ENCODE measurements at regions not wholly inside any gene's neighbourhood (a gene's known extent, or its start where the extent isn't known, plus 50 kb on each side); places are given as distances from the start of the nearest gene placed in this dataset.

DNA sequence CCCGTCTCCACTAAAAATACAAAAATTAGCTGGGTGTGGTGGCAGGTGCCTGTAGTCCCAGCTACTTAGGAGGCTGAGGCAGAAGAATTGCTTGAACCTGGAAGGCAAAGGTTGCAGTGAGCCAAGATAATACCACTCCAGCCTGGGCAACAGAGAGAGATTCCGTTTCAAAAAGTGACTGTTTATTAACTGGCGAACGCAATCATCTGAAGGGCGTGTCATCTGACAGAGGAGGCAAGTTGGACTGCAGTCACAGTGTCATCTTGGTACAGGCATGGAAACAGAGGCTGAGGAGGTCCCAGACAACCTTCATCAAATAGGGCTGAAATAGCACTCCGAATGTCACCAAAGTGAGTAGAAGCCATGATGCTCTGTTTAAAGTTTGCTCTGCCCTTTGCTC is 75.3 kb upstream of the NFE2L3 start:
- TF ChIP-seq EP300 (IDR thresholded peaks at IDR 0.05), result no peak
- no peak for TF ChIP-seq POLR2AphosphoS5 (IDR thresholded peaks at IDR 0.05)
- no peak for TF ChIP-seq POLR2A (IDR thresholded peaks at IDR 0.05)
- TF ChIP-seq, protein P1, sequence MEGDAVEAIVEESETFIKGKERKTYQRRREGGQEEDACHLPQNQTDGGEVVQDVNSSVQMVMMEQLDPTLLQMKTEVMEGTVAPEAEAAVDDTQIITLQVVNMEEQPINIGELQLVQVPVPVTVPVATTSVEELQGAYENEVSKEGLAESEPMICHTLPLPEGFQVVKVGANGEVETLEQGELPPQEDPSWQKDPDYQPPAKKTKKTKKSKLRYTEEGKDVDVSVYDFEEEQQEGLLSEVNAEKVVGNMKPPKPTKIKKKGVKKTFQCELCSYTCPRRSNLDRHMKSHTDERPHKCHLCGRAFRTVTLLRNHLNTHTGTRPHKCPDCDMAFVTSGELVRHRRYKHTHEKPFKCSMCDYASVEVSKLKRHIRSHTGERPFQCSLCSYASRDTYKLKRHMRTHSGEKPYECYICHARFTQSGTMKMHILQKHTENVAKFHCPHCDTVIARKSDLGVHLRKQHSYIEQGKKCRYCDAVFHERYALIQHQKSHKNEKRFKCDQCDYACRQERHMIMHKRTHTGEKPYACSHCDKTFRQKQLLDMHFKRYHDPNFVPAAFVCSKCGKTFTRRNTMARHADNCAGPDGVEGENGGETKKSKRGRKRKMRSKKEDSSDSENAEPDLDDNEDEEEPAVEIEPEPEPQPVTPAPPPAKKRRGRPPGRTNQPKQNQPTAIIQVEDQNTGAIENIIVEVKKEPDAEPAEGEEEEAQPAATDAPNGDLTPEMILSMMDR (IDR thresholded peaks at IDR 0.05), result no peak
- WGBS, 2 donors, result 45 to 82% methylated on average over 6 of the region's 6 CpGs
- intact Hi-C loops (cut with DNase I), result loop anchor here (5.0 kb wide), 2 partner anchors 121 to 286 kb away; no protein-coding TSS in a partner anchor

GRCh38 chr7:26078437-26079336 is 73.3 kb upstream of the NFE2L3 start:
- Histone ChIP-seq H3K27me3 (peaks cover 0 to 71% (median 23%) of the 10 kb centered on the region in 3 donors), H3K36me3 (no peaks in the 10 kb centered on the region), H3K27ac (no peak overlapping the region), H3K9me3 (no peaks in the 10 kb centered on the region), H3K4me3 (peak overlapping the region in 1 of 4 donors; percentile 0), H3K4me1 (peaks cover 0 to 17% (median 13%) of the 10 kb centered on the region in 4 donors)
- DNase-seq, result peak; percentile 76
- WGBS, 2 donors, result 8 to 11% methylated on average over 19 of the region's 19 CpGs
- TF ChIP-seq EP300 (IDR thresholded peaks at IDR 0.05) (peak in 1 of 4 donors; percentile 11), POLR2AphosphoS5 (IDR thresholded peaks at IDR 0.05) (peak; percentile 9 to 76 (median 68)), POLR2A (IDR thresholded peaks at IDR 0.05) (no peak)
- TF ChIP-seq, protein P1 (IDR thresholded peaks at IDR 0.05), result peak in 1 of 4 experiments; percentile 13
- intact Hi-C loops (cut with DNase I), result loop anchor here (5.0 kb wide), 2 partner anchors 119 to 284 kb away; no protein-coding TSS in a partner anchor

More for the DNA sequence above, 75.3 kb upstream of the NFE2L3 start:
- peaks cover 0 to 51% (median 16%) of the 10 kb centered on the region in 3 donors for H3K27me3 ChIP-seq
- H3K27ac ChIP-seq, result no peak overlapping the region
- no peaks in the 10 kb centered on the region for H3K9me3 ChIP-seq
- no peak overlapping the region for H3K4me3 ChIP-seq
- H3K4me1 ChIP-seq, result peaks cover 0 to 17% (median 13%) of the 10 kb centered on the region in 4 donors
- no peaks in the 10 kb centered on the region for H3K36me3 ChIP-seq
- DNase-seq, result no peak

- 16 to 44% methylated on average over 2 of the region's 2 CpGs for WGBS, 2 donors
- no peak overlapping the region for H3K4me3 ChIP-seq
- intact Hi-C loops (cut with DNase I), result no loop called here
- H3K27me3 ChIP-seq, result peaks cover 0 to 85% (median 22%) of the 10 kb centered on the region in 3 donors
- no peak for TF ChIP-seq POLR2AphosphoS5 (IDR thresholded peaks at IDR 0.05)
- no peak for TF ChIP-seq POLR2A (IDR thresholded peaks at IDR 0.05)
- TF ChIP-seq, protein P1 (IDR thresholded peaks at IDR 0.05), result no peak
- no peak for TF ChIP-seq EP300 (IDR thresholded peaks at IDR 0.05)
- no peaks in the 10 kb centered on the region for H3K36me3 ChIP-seq
- no peak overlapping the region for H3K27ac ChIP-seq
- DNase-seq, result no peak
- H3K4me1 ChIP-seq, result peaks cover 0 to 17% (median 13%) of the 10 kb centered on the region in 4 donors
- H3K9me3 ChIP-seq, result no peaks in the 10 kb centered on the region
These were observed 70.4 kb upstream of the NFE2L3 start for GRCh38 chr7:26081638-26082037.

GRCh38 chr7:26083113-26083512 is 68.9 kb upstream of the NFE2L3 start:
- Histone ChIP-seq H3K9me3 (no peaks in the 10 kb centered on the region), H3K4me1 (peaks cover 0 to 14% (median 12%) of the 10 kb centered on the region in 4 donors), H3K27ac (no peak overlapping the region), H3K4me3 (no peak overlapping the region), H3K27me3 (peaks cover 0 to 73% (median 21%) of the 10 kb centered on the region in 3 donors), H3K36me3 (no peaks in the 10 kb centered on the region)
- no peak for DNase-seq
- TF ChIP-seq POLR2A (IDR thresholded peaks at IDR 0.05) (no peak), EP300 (IDR thresholded peaks at IDR 0.05) (no peak), POLR2AphosphoS5 (IDR thresholded peaks at IDR 0.05) (no peak)
- TF ChIP-seq, protein P1 (IDR thresholded peaks at IDR 0.05), result no peak
- 74 to 78% methylated on average over 2 of the region's 2 CpGs for WGBS, 2 donors
- intact Hi-C loops (cut with DNase I), result no loop called here

Measured in sigmoid colon (tissue), 6 donors.